CD8-positive, alpha-beta memory T cell (primary cell): ENCODE measurements at regions not wholly inside any gene's neighbourhood (a gene's known extent, or its start where the extent isn't known, plus 50 kb on each side); places are given as distances from the start of the nearest gene placed in this dataset.

Source experiments
- CTCF ChIA-PET: fragments of 350-600 bp; sonication (Branson Sonifier 250); formaldehyde crosslinking; loops from one replicate; lab custom pipeline; 2021; ENCODE audit warnings: antibody characterized with exemption; lab: Charles Lee
- POLR2A ChIA-PET: fragments of 350-600 bp; sonication (Branson Sonifier 250); formaldehyde crosslinking; loops from one replicate; lab custom pipeline; 2021; ENCODE audit warnings: antibody characterized with exemption; lab: Charles Lee
- DNase-seq, 5 donors: peaks; one replicate each; pipeline versions ENCODE4 v3.0.0 to v3.0.0-alpha.2; 2020 to 2022; ENCODE audit warnings: mixed read lengths in 1 of 5
- H3K27ac ChIP-seq: one replicate; pipeline ENCODE4 v1.7.0; 2013; ENCODE audit warnings: low read depth, mild to moderate bottlenecking, low read length, moderate library complexity
- H3K27me3 ChIP-seq: 2 replicates; pipeline ENCODE4 v1.7.0; 2013; ENCODE audit warnings: low read length, mild to moderate bottlenecking; ENCODE audit not compliant: insufficient read depth, poor library complexity, severe bottlenecking
- H3K36me3 ChIP-seq: 2 replicates; pipeline ENCODE4 v1.7.0; 2013; ENCODE audit warnings: mild to moderate bottlenecking, low read length, moderate library complexity; ENCODE audit not compliant: insufficient read depth
- H3K4me1 ChIP-seq: 2 replicates; pipeline ENCODE4 v1.7.0; 2013; ENCODE audit warnings: mild to moderate bottlenecking, low read length, moderate library complexity; ENCODE audit not compliant: insufficient read depth
- H3K4me3 ChIP-seq: 2 replicates; pipeline ENCODE4 v1.7.0; 2013; ENCODE audit warnings: mild to moderate bottlenecking, low read length
- H3K9me3 ChIP-seq: 2 replicates; pipeline ENCODE4 v1.7.0; 2013; ENCODE audit warnings: mild to moderate bottlenecking, low read length
- H3K27ac Mint-ChIP-seq, 8 donors: one replicate each; pipeline ENCODE4 v1.8.0; 2020 to 2021; ENCODE audit warnings: mixed read lengths in 8 of 8, mild to moderate bottlenecking in 6 of 8, inconsistent platforms in 3 of 8, moderate library complexity in 3 of 8
- H3K27me3 Mint-ChIP-seq, 2 donors: one replicate each; pipeline ENCODE4 v1.8.0; 2020 to 2021; ENCODE audit warnings: mixed read lengths in 2 of 2, mild to moderate bottlenecking in 1 of 2, moderate library complexity in 1 of 2
- H3K36me3 Mint-ChIP-seq, 3 donors: one replicate each; pipeline ENCODE4 v1.8.0; 2020 to 2021; ENCODE audit warnings: mixed read lengths in 3 of 3, inconsistent platforms in 1 of 3, mild to moderate bottlenecking in 1 of 3
- H3K4me1 Mint-ChIP-seq, 3 donors: one replicate each; pipeline ENCODE4 v1.8.0; 2020 to 2021; ENCODE audit warnings: mixed read lengths in 3 of 3, inconsistent platforms in 1 of 3, mild to moderate bottlenecking in 1 of 3
- H3K4me3 Mint-ChIP-seq, 7 donors: one replicate each; pipeline ENCODE4 v1.8.0; 2020 to 2021; ENCODE audit warnings: mixed read lengths in 7 of 7, mild to moderate bottlenecking in 6 of 7, moderate library complexity in 4 of 7, inconsistent platforms in 2 of 7
- H3K9me3 Mint-ChIP-seq, 5 donors: one replicate each; pipeline ENCODE4 v1.8.0; 2020 to 2022; ENCODE audit warnings: mixed read lengths in 5 of 5, mild to moderate bottlenecking in 3 of 5, moderate library complexity in 2 of 5, inconsistent platforms in 1 of 5

- CTCF ChIA-PET, result no interaction called here
- no peak for DNase-seq
- H3K36me3 ChIP-seq, result no peaks in the 10 kb centered on the region
- H3K27ac ChIP-seq, result no peak overlapping the region
- POLR2A ChIA-PET, result no interaction called here
- Mint-ChIP-seq H3K9me3 (peaks cover 0 to 5% (median 0%) of the 10 kb centered on the region in 5 donors), H3K4me3 (no peak overlapping the region), H3K4me1 (no peaks in the 10 kb centered on the region), H3K27me3 (peaks cover 3 to 12% of the 10 kb centered on the region in 2 donors), H3K27ac (no peak overlapping the region), H3K36me3 (no peaks in the 10 kb centered on the region)
- no peak overlapping the region for H3K4me3 ChIP-seq
- H3K9me3 ChIP-seq, result no peaks in the 10 kb centered on the region
- H3K4me1 ChIP-seq, result no peaks in the 10 kb centered on the region
- no peaks in the 10 kb centered on the region for H3K27me3 ChIP-seq
Measured at GRCh38 chr11:115674937-115675544, 170.8 kb upstream of the CADM1 start.

- H3K4me3 ChIP-seq, result no peak overlapping the region
- peaks cover 5 to 12% of the 10 kb centered on the region in 2 donors for H3K27me3 Mint-ChIP-seq
- H3K27me3 ChIP-seq, result no peaks in the 10 kb centered on the region
- H3K36me3 Mint-ChIP-seq, result no peaks in the 10 kb centered on the region
- DNase-seq, result no peak
- H3K27ac ChIP-seq, result no peak overlapping the region
- H3K9me3 Mint-ChIP-seq, result peaks cover 0 to 5% (median 0%) of the 10 kb centered on the region in 5 donors
- H3K4me1 ChIP-seq, result no peaks in the 10 kb centered on the region
- H3K4me3 Mint-ChIP-seq, result no peak overlapping the region
- H3K27ac Mint-ChIP-seq, result no peak overlapping the region
- H3K9me3 ChIP-seq, result no peaks in the 10 kb centered on the region
- CTCF ChIA-PET, result no interaction called here
- H3K4me1 Mint-ChIP-seq, result no peaks in the 10 kb centered on the region
- no peaks in the 10 kb centered on the region for H3K36me3 ChIP-seq
- POLR2A ChIA-PET, result no interaction called here
Measured at GRCh38 chr11:115674176-115674936, 170.1 kb upstream of the CADM1 start.

GRCh38 chr11:115673720-115674119, 169.5 kb upstream of the CADM1 start:
- CTCF ChIA-PET, result no interaction called here
- Mint-ChIP-seq H3K9me3 (peaks cover 0 to 5% (median 0%) of the 10 kb centered on the region in 5 donors), H3K27me3 (peaks cover 5 to 12% of the 10 kb centered on the region in 2 donors), H3K36me3 (no peaks in the 10 kb centered on the region), H3K27ac (no peak overlapping the region), H3K4me1 (no peaks in the 10 kb centered on the region), H3K4me3 (no peak overlapping the region)
- no peaks in the 10 kb centered on the region for H3K4me1 ChIP-seq
- H3K27me3 ChIP-seq, result no peaks in the 10 kb centered on the region
- no peaks in the 10 kb centered on the region for H3K36me3 ChIP-seq
- no peaks in the 10 kb centered on the region for H3K9me3 ChIP-seq
- DNase-seq, result no peak
- H3K4me3 ChIP-seq, result no peak overlapping the region
- no peak overlapping the region for H3K27ac ChIP-seq
- POLR2A ChIA-PET, result no interaction called here

GRCh38 chr11:115672999-115673411, 168.8 kb upstream of the CADM1 start:
- Mint-ChIP-seq H3K27me3 (peaks cover 5 to 8% of the 10 kb centered on the region in 2 donors), H3K9me3 (peaks cover 0 to 5% (median 0%) of the 10 kb centered on the region in 5 donors), H3K4me1 (no peaks in the 10 kb centered on the region), H3K36me3 (no peaks in the 10 kb centered on the region), H3K27ac (no peak overlapping the region), H3K4me3 (no peak overlapping the region)
- no peaks in the 10 kb centered on the region for H3K9me3 ChIP-seq
- no peaks in the 10 kb centered on the region for H3K36me3 ChIP-seq
- ChIA-PET CTCF (no interaction called here), POLR2A (no interaction called here)
- no peak overlapping the region for H3K27ac ChIP-seq
- no peaks in the 10 kb centered on the region for H3K27me3 ChIP-seq
- DNase-seq, result no peak
- H3K4me1 ChIP-seq, result no peaks in the 10 kb centered on the region
- no peak overlapping the region for H3K4me3 ChIP-seq

- Mint-ChIP-seq H3K9me3 (peaks cover 0 to 5% (median 0%) of the 10 kb centered on the region in 5 donors), H3K4me3 (no peak overlapping the region), H3K27me3 (peaks cover 4 to 5% of the 10 kb centered on the region in 2 donors), H3K36me3 (no peaks in the 10 kb centered on the region), H3K4me1 (no peaks in the 10 kb centered on the region), H3K27ac (no peak overlapping the region)
- Histone ChIP-seq H3K4me3 (no peak overlapping the region), H3K27me3 (no peaks in the 10 kb centered on the region), H3K27ac (no peak overlapping the region), H3K9me3 (no peaks in the 10 kb centered on the region), H3K36me3 (no peaks in the 10 kb centered on the region), H3K4me1 (no peaks in the 10 kb centered on the region)
- no peak for DNase-seq
- ChIA-PET CTCF (no interaction called here), POLR2A (no interaction called here)
Measured at GRCh38 chr11:115672412-115672811, 168.2 kb upstream of the CADM1 start.

GRCh38 chr11:115670538-115671205, 166.5 kb upstream of the CADM1 start:
- no peak for DNase-seq
- POLR2A ChIA-PET, result no interaction called here
- no peaks in the 10 kb centered on the region for H3K36me3 Mint-ChIP-seq
- H3K9me3 Mint-ChIP-seq, result peaks cover 0 to 5% (median 0%) of the 10 kb centered on the region in 5 donors
- Histone ChIP-seq H3K36me3 (no peaks in the 10 kb centered on the region), H3K27ac (no peak overlapping the region), H3K27me3 (no peaks in the 10 kb centered on the region), H3K4me1 (no peaks in the 10 kb centered on the region), H3K4me3 (no peak overlapping the region), H3K9me3 (no peaks in the 10 kb centered on the region)
- no peak overlapping the region for H3K27ac Mint-ChIP-seq
- CTCF ChIA-PET, result no interaction called here
- no peaks in the 10 kb centered on the region for H3K4me1 Mint-ChIP-seq
- no peak overlapping the region for H3K4me3 Mint-ChIP-seq
- peaks cover 2 to 5% of the 10 kb centered on the region in 2 donors for H3K27me3 Mint-ChIP-seq

- Mint-ChIP-seq H3K27ac (no peak overlapping the region), H3K4me3 (no peak overlapping the region), H3K9me3 (peaks cover 0 to 5% (median 0%) of the 10 kb centered on the region in 5 donors), H3K36me3 (peaks cover 0 to 1% (median 0%) of the 10 kb centered on the region in 3 donors), H3K4me1 (no peaks in the 10 kb centered on the region), H3K27me3 (peaks cover 0 to 12% of the 10 kb centered on the region in 2 donors)
- Histone ChIP-seq H3K36me3 (no peaks in the 10 kb centered on the region), H3K4me1 (no peaks in the 10 kb centered on the region), H3K4me3 (no peak overlapping the region), H3K27ac (no peak overlapping the region), H3K27me3 (no peaks in the 10 kb centered on the region), H3K9me3 (no peaks in the 10 kb centered on the region)
- DNase-seq, result no peak
- CTCF ChIA-PET, result no interaction called here
- POLR2A ChIA-PET, result no interaction called here
Measured at GRCh38 chr11:115665958-115666357, 161.7 kb upstream of the CADM1 start.

GRCh38 chr11:115665175-115665821, 161.1 kb upstream of the CADM1 start:
- Histone ChIP-seq H3K27ac (no peak overlapping the region), H3K27me3 (no peaks in the 10 kb centered on the region), H3K9me3 (no peaks in the 10 kb centered on the region), H3K4me1 (no peaks in the 10 kb centered on the region), H3K36me3 (no peaks in the 10 kb centered on the region), H3K4me3 (no peak overlapping the region)
- Mint-ChIP-seq H3K4me3 (no peak overlapping the region), H3K36me3 (peaks cover 0 to 1% (median 0%) of the 10 kb centered on the region in 3 donors), H3K4me1 (no peaks in the 10 kb centered on the region), H3K27ac (no peak overlapping the region), H3K27me3 (peaks cover 1 to 17% of the 10 kb centered on the region in 2 donors), H3K9me3 (peaks cover 0 to 8% (median 0%) of the 10 kb centered on the region in 5 donors)
- DNase-seq, result no peak
- ChIA-PET POLR2A (no interaction called here), CTCF (no interaction called here)
